Mammary epithelial cell (primary cell): ENCODE measurements at regions not wholly inside any gene's neighbourhood (a gene's known extent, or its start where the extent isn't known, plus 50 kb on each side); places are given as distances from the start of the nearest gene placed in this dataset.

Experiments used
- CTCF ChIP-seq, 2 donors: IDR thresholded peaks in 1 of 2; conservative IDR thresholded peaks in 1 of 2; 2 replicates each; pipeline ENCODE4 v1.5.1; 2011 to 2012; ENCODE audit warnings: inconsistent platforms in 2 of 2, low read length in 2 of 2, mild to moderate bottlenecking in 2 of 2, control low read depth in 1 of 2, low read depth in 1 of 2; ENCODE audit not compliant: insufficient read depth in 1 of 2; ENCODE audit errors: extremely low read depth in 1 of 2
- EZH2 ChIP-seq: IDR thresholded peaks from 2 replicates; pipeline ENCODE4 v1.6.1; 2012; ENCODE audit warnings: low read length, inconsistent platforms, borderline replicate concordance

DNA sequence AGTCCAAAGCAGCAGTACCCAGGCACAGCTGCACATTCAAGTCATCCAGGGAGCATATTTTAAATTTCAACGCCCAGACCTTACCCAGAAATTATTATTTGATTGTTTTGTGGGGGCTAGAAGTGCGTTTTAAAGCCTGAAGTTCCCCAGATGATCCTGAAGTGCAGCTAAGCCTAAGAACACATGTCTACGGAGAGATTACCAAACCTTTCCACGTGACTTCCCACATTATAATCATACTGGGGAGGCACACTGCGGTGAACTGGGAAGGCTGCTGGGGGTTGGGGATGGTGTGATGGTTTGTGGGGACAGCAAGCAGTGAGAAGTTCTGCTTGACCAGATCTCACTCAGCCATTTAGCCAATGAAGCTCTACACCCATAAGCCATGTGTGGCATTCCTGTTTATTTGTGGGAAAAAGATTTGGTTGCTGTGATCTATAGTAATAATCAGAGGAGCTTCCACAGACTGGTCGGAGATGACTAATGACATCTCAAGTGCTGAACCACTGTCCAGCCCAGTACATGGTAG is 93.4 kb upstream of the CDH6 start:
- TF ChIP-seq EZH2, result no peak
- no peak for TF ChIP-seq CTCF (conservative IDR thresholded peaks at IDR 0.05 in 1 of 2, IDR thresholded peaks at IDR 0.05 in 1 of 2; ENCODE audit: extremely low read depth in 1 of 2, insufficient read depth in 1 of 2, low read depth in 1 of 2, low read length in 2 of 2)
